Stimulated activated CD4-positive, alpha-beta T cell treated with anti-CD3 and anti-CD28 coated beads, TNF-alpha, amount 100 ng/mL, for 48 hours (primary cell): ENCODE measurements at regions not wholly inside any gene's neighbourhood (a gene's known extent, or its start where the extent isn't known, plus 50 kb on each side); places are given as distances from the start of the nearest gene placed in this dataset.
"Not testable (repeated sequence)": the region's sequence is repeated elsewhere in the genome, so short reads cannot be mapped to it uniquely, and the experiment has no call there.

Experiments
- DNase-seq, 3 donors: peaks; one replicate each; pipeline ENCODE4 v3.0.0-alpha.2; 2020; ENCODE audit warnings: low read depth in 3 of 3

- not testable (repeated sequence) for DNase-seq
Measured at GRCh38 chr13:80897641-80898040, 556.7 kb upstream of the SPRY2 start.

- no peak for DNase-seq
Measured at GRCh38 chr13:80894917-80895316, 554.0 kb upstream of the SPRY2 start.

GRCh38 chr13:80889829-80890228 is 548.9 kb upstream of the SPRY2 start:
- DNase-seq: no peak

- no peak for DNase-seq
Measured at GRCh38 chr13:80888390-80888789, 547.5 kb upstream of the SPRY2 start.

GRCh38 chr13:80884056-80884785 is 543.3 kb upstream of the SPRY2 start:
- DNase-seq: no peak

GRCh38 chr13:80883545-80883944 is 542.6 kb upstream of the SPRY2 start:
- DNase-seq: no peak

- no peak for DNase-seq
Measured at GRCh38 chr13:80881942-80882445, 541.1 kb upstream of the SPRY2 start.

- DNase-seq: no peak
Measured at GRCh38 chr13:80881495-80881894, 540.6 kb upstream of the SPRY2 start.

- no peak for DNase-seq
Measured at GRCh38 chr13:80881034-80881433, 540.1 kb upstream of the SPRY2 start.

- no peak for DNase-seq
Measured at GRCh38 chr13:80877944-80878241, 537.0 kb upstream of the SPRY2 start.

GRCh38 chr13:80877209-80877943 is 536.5 kb upstream of the SPRY2 start:
- DNase-seq: no peak

- no peak for DNase-seq
Measured at GRCh38 chr13:80873589-80873988, 532.7 kb upstream of the SPRY2 start.

GRCh38 chr13:80871971-80872370 is 531.0 kb upstream of the SPRY2 start:
- not testable (repeated sequence) for DNase-seq

GRCh38 chr13:80871481-80871880 is 530.6 kb upstream of the SPRY2 start:
- DNase-seq: no peak

GRCh38 chr13:80870186-80870585 is 529.3 kb upstream of the SPRY2 start:
- DNase-seq: no peak

GRCh38 chr13:80866921-80867320 is 526.0 kb upstream of the SPRY2 start:
- DNase-seq: no peak

GRCh38 chr13:80865329-80865728 is 524.4 kb upstream of the SPRY2 start:
- no peak for DNase-seq

- DNase-seq: no peak
Measured at GRCh38 chr13:80862456-80862855, 521.5 kb upstream of the SPRY2 start.

GRCh38 chr13:80860845-80861244 is 519.9 kb upstream of the SPRY2 start:
- DNase-seq: no peak

GRCh38 chr13:80858131-80858530 is 517.2 kb upstream of the SPRY2 start:
- no peak for DNase-seq

- DNase-seq: no peak
Measured at GRCh38 chr13:80857321-80857720, 516.4 kb upstream of the SPRY2 start.

- no peak for DNase-seq
Measured at GRCh38 chr13:80850771-80851170, 509.8 kb upstream of the SPRY2 start.

GRCh38 chr13:80844164-80844563 is 503.2 kb upstream of the SPRY2 start:
- no peak for DNase-seq
